Esophagus muscularis mucosa (tissue), 4 donors: ENCODE measurements at regions not wholly inside any gene's neighbourhood (a gene's known extent, or its start where the extent isn't known, plus 50 kb on each side); places are given as distances from the start of the nearest gene placed in this dataset.

Source experiments
- CTCF ChIP-seq, 3 experiments: fragments of 200-600 bp in 2 of 3; fragments of 450-650 bp in 1 of 3; sonication (generic) in 2 of 3; IDR thresholded peaks; one replicate each; pipeline ENCODE4 v1.5.1; 2017 to 2019; ENCODE audit warnings: antibody characterized with exemption in 3 of 3, mild to moderate bottlenecking in 2 of 3, moderate library complexity in 1 of 3
- EP300 ChIP-seq: sonication (generic); formaldehyde crosslinking; IDR thresholded peaks from one replicate; pipeline ENCODE4 v1.6.1; 2017; ENCODE audit warnings: antibody characterized with exemption
- POLR2A ChIP-seq: fragments of 450-650 bp; IDR thresholded peaks from one replicate; pipeline ENCODE4 v1.6.1; 2017; ENCODE audit warnings: antibody characterized with exemption, moderate library complexity, mild to moderate bottlenecking, low read depth

GRCh38 chr13:97538203-97538602 is 104.2 kb downstream of the RAP2A start:
- TF ChIP-seq CTCF (IDR thresholded peaks at IDR 0.05), result no peak
- TF ChIP-seq EP300, result no peak
- no peak for TF ChIP-seq POLR2A
